K562 (cell line): ENCODE measurements at regions not wholly inside any gene's neighbourhood (a gene's known extent, or its start where the extent isn't known, plus 50 kb on each side); places are given as distances from the start of the nearest gene placed in this dataset.

Source experiments
- ATAC-seq: fragments of 200-7000 bp; cut with Tn5 transposase; 3 replicates; pipeline ENCODE4 v1.9.1; 2020; ENCODE audit warnings: moderate library complexity
- BruUV-seq: library from RNA; stranded (reverse); fragments of 400-500 nt; replicated peaks from 2 replicates; lab custom pipeline; 2021; lab: Mats Ljungman, UMichigan
- CTCF ChIA-PET: fragments of 300-600 bp; formaldehyde crosslinking; extraction: SDS; loops from one replicate; lab custom pipeline; 2021; ENCODE audit warnings: low intra/inter-chr PET ratio; lab: Yijun Ruan, JAX
- POLR2A ChIA-PET: fragments of 300-600, 350-650 bp; sonication (Branson Sonifier 250); formaldehyde crosslinking; extraction: SDS; loops from one replicate; lab custom pipeline; 2021; ENCODE audit warnings: antibody characterized with exemption, inconsistent platforms; lab: Yijun Ruan, JAX
- DNase-seq, 4 experiments: peaks; one replicate each; pipeline versions ENCODE4 v3.0.0 to v3.0.0-alpha.2; 2011 to 2018; ENCODE audit warnings: low spot score in 3 of 4, mixed read lengths in 3 of 4; ENCODE audit errors: extremely low read depth in 1 of 4
- FAIRE-seq: peaks from 2 replicates; lab custom pipeline; 2011; peaks lifted over from hg19 to GRCh38; lab: Jason Lieb, UNC
- H2AFZ ChIP-seq: 2 replicates; pipeline ENCODE4 v1.6.0; 2011; ENCODE audit warnings: low read depth, low read length, control low read depth, inconsistent platforms
- H3K27ac ChIP-seq: fragments of 200-600 bp; 3 replicates; pipeline ENCODE4 v1.8.0; 2011; ENCODE audit warnings: low read depth, mild to moderate bottlenecking, control low read depth, inconsistent platforms, low read length, moderate library complexity, mixed read lengths; ENCODE audit errors: extremely low read depth
- H3K27me3 ChIP-seq, 2 experiments: fragments of 300-600 bp in 1 of 2; 2 replicates in 1 of 2; 3 replicates in 1 of 2; pipeline versions ENCODE4 v1.6.0 to v1.8.0; 2011; ENCODE audit warnings: inconsistent platforms in 2 of 2, low read length in 2 of 2, mild to moderate bottlenecking in 1 of 2, mixed read lengths in 1 of 2, moderate library complexity in 1 of 2; ENCODE audit not compliant: control insufficient read depth in 2 of 2, insufficient read depth in 2 of 2
- H3K36me3 ChIP-seq: fragments of 300-600 bp; 3 replicates; pipeline ENCODE4 v1.8.0; 2011; ENCODE audit warnings: mild to moderate bottlenecking, low read length, inconsistent platforms; ENCODE audit not compliant: control insufficient read depth, insufficient read depth
- H3K4me1 ChIP-seq, 2 experiments: fragments of 200-600 bp in 1 of 2; replicated peaks in 1 of 2; 2 replicates in 1 of 2; 3 replicates in 1 of 2; pipeline versions ENCODE4 v1.5.1 to v1.8.0; 2011; ENCODE audit warnings: inconsistent platforms in 2 of 2, low read length in 2 of 2, mild to moderate bottlenecking in 1 of 2, mixed read lengths in 1 of 2, moderate library complexity in 1 of 2; ENCODE audit not compliant: control insufficient read depth in 2 of 2, insufficient read depth in 2 of 2
- H3K4me2 ChIP-seq: 2 replicates; pipeline ENCODE4 v1.6.1; 2011; ENCODE audit warnings: low read length, control low read depth, inconsistent platforms, mixed read lengths; ENCODE audit not compliant: insufficient read depth
- H3K4me3 ChIP-seq: fragments of 200-600 bp; sonication (generic), shearing (Covaris generic); 2 replicates; pipeline ENCODE4 v1.5.1; 2016; ENCODE audit warnings: control low read depth, inconsistent platforms
- H3K79me2 ChIP-seq: fragments of 200-600 bp; 3 replicates; pipeline ENCODE4 v1.8.0; 2011; ENCODE audit warnings: low read length, inconsistent platforms; ENCODE audit not compliant: control insufficient read depth, insufficient read depth
- H3K9ac ChIP-seq, 2 experiments: 2 replicates each; pipeline versions ENCODE4 v1.6.0 to v1.6.1; 2011; ENCODE audit warnings: low read depth in 2 of 2, low read length in 2 of 2, control low read depth in 1 of 2, inconsistent platforms in 1 of 2, mild to moderate bottlenecking in 1 of 2, mixed read lengths in 1 of 2; ENCODE audit not compliant: insufficient read depth in 1 of 2
- H3K9me1 ChIP-seq: one replicate; pipeline ENCODE4 v1.6.0; 2011; ENCODE audit warnings: inconsistent platforms, mild to moderate bottlenecking, low read length, moderate library complexity; ENCODE audit not compliant: control insufficient read depth, insufficient read depth
- H3K9me3 ChIP-seq: replicated peaks from 2 replicates; pipeline ENCODE4 v1.5.1; 2011; ENCODE audit warnings: low read depth, low read length, inconsistent platforms; ENCODE audit not compliant: control insufficient read depth, insufficient read depth
- H4K20me1 ChIP-seq: replicated peaks from 2 replicates; pipeline ENCODE4 v1.6.1; 2011; ENCODE audit warnings: low read length, inconsistent platforms, mixed read lengths; ENCODE audit not compliant: control insufficient read depth, insufficient read depth
- CBFA2T2 ChIP-seq: fragments of 450-650 bp; conservative IDR thresholded peaks from 2 replicates; pipeline ENCODE4 v1.6.1; 2017; ENCODE audit warnings: mild to moderate bottlenecking
- ERF ChIP-seq: fragments of 450-650 bp; formaldehyde crosslinking; IDR thresholded peaks from 2 replicates; pipeline ENCODE4 v1.4.0; 2020; ENCODE audit warnings: mild to moderate bottlenecking, mixed read lengths
- FOXK2 ChIP-seq, 2 experiments: fragments of 450-650 bp; IDR thresholded peaks in 1 of 2; conservative IDR thresholded peaks in 1 of 2; 2 replicates each; pipeline ENCODE4 v1.6.1; 2016; ENCODE audit warnings: low read depth in 2 of 2, mild to moderate bottlenecking in 1 of 2
- FOXM1 ChIP-seq, 2 experiments: fragments of 450-650 bp in 1 of 2; sonication (generic) in 1 of 2; formaldehyde crosslinking in 1 of 2; IDR thresholded peaks; 2 replicates each; pipeline versions ENCODE4 v1.6.1 to v1.9.0; 2017 to 2022; ENCODE audit warnings: low read depth in 2 of 2, mild to moderate bottlenecking in 2 of 2, missing genetic modification reagents in 1 of 2, moderate library complexity in 1 of 2
- HSF4 ChIP-seq: fragments of 250-450 bp; sonication (Bioruptor Pico); IDR thresholded peaks from 2 replicates; pipeline ENCODE4 v2.1.2; 2022; ENCODE audit warnings: mild to moderate bottlenecking, moderate library complexity, borderline replicate concordance
- NR4A1 ChIP-seq, 2 experiments: fragments of 250-450 bp in 1 of 2; fragments of 450-650 bp in 1 of 2; sonication (Bioruptor Pico) in 1 of 2; IDR thresholded peaks; 2 replicates each; pipeline versions ENCODE4 v1.4.0 to v1.6.1; 2016 to 2020; ENCODE audit warnings: mild to moderate bottlenecking in 2 of 2, missing compliant biosample characterization in 1 of 2, missing genetic modification characterization in 1 of 2, moderate library complexity in 1 of 2
- PYGO2 ChIP-seq: fragments of 450-650 bp; IDR thresholded peaks from 2 replicates; pipeline ENCODE4 v1.6.1; 2016; ENCODE audit warnings: mild to moderate bottlenecking, missing genetic modification characterization, moderate library complexity, missing compliant biosample characterization
- RBBP5 ChIP-seq: fragments of 200-600 bp; sonication (generic); IDR thresholded peaks from 2 replicates; pipeline ENCODE4 v1.6.1; 2012; ENCODE audit warnings: borderline replicate concordance, mild to moderate bottlenecking, low read length, control low read depth, inconsistent platforms; ENCODE audit not compliant: insufficient read depth, poor library complexity, severe bottlenecking
- RFX7 ChIP-seq: fragments of 250-450 bp; sonication (Bioruptor Pico); IDR thresholded peaks from 2 replicates; pipeline ENCODE4 v1.5.1; 2021; ENCODE audit warnings: mild to moderate bottlenecking
- SRSF9 ChIP-seq: fragments of 200-400 bp; formaldehyde crosslinking; IDR thresholded peaks from 2 replicates; pipeline ENCODE4 v1.6.1; 2017; ENCODE audit warnings: low read depth, low read length, borderline replicate concordance
- XRCC4 ChIP-seq: IDR thresholded peaks from one replicate; pipeline ENCODE4 v1.6.1; 2011; ENCODE audit not compliant: insufficient read depth, insufficient read length; ENCODE audit errors: extremely low read depth
- YBX1 ChIP-seq: fragments of 450-650 bp; IDR thresholded peaks from 2 replicates; pipeline ENCODE4 v1.7.1; 2016; ENCODE audit warnings: mild to moderate bottlenecking
- ZBTB17 ChIP-seq: fragments of 450-650 bp; formaldehyde crosslinking; IDR thresholded peaks from 2 replicates; pipeline ENCODE4 v1.4.0; 2020; ENCODE audit warnings: mild to moderate bottlenecking
- ZC3H8 ChIP-seq: fragments of 450-650 bp; IDR thresholded peaks from 2 replicates; pipeline ENCODE4 v1.6.1; 2017
- ZNF133 ChIP-seq: fragments of 250-450 bp; sonication (Bioruptor Pico); IDR thresholded peaks from 2 replicates; pipeline ENCODE4 v1.4.0; 2020; ENCODE audit warnings: mild to moderate bottlenecking
- ZNF143 ChIP-seq: sonication (generic); formaldehyde crosslinking; IDR thresholded peaks from 2 replicates; pipeline ENCODE4 v1.9.0; 2022; ENCODE audit warnings: mild to moderate bottlenecking, missing genetic modification reagents
- WGBS: fragments of 100-300 bp; shearing (Covaris generic); methylation state at CpG from one replicate; pipeline ENCODE4 v1.1.6; 2016; ENCODE audit warnings: low coverage, mixed read lengths; ENCODE audit not compliant: insufficient coverage; ENCODE audit errors: missing lambda C conversion rate; 5-methylcytosine and 5-hydroxymethylcytosine counted together
- in situ Hi-C: fragments of 300-500 bp; cut with MboI; formaldehyde crosslinking; loops from 4 replicates; pipeline ENCODE4 v1.15.0; 2018; ENCODE audit warnings: inconsistent platforms, mixed read lengths
- intact Hi-C: fragments of 100-400 bp; cut with micrococcal nuclease; formaldehyde crosslinking; loops from 2 replicates; pipeline ENCODE4 v1.14.2; 2022
- TF ChIP-seq, protein P1 (sequence below): fragments of 200-800 bp; sonication (Bioruptor generic); IDR thresholded peaks from 2 replicates; pipeline ENCODE4 v1.6.1; 2017; ENCODE audit warnings: missing genetic modification characterization, missing compliant biosample characterization

DNA sequence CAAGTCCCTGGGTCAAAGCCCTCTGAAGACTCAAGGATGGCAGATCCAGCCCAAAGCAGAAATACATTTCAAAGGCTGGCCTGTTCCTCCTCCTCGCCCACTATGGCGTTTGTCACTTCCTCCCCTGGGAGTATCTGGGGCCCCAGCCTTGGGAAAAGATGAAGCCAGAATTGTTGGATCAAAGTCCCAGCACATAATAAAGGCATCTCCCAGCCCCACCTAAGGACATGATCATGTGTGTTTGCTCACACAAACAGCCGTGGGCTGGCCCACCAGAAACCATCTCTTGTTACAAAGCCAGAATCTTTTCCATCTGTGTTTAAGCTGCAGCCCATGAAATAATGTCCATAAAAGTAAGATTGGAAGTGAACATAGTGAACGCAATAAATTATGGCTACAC is 50.1 kb upstream of the HAAO start:
- ChIA-PET CTCF (no interaction called here), POLR2A (no interaction called here)
- Histone ChIP-seq H3K36me3 (no peaks in the 10 kb centered on the region), H3K9me1 (no peaks in the 10 kb centered on the region), H3K4me3 (no peak overlapping the region), H3K4me1 (no peaks in the 10 kb centered on the region), H3K4me2 (no peak overlapping the region), H4K20me1 (no peaks in the 10 kb centered on the region), H3K9me3 (no peaks in the 10 kb centered on the region), H3K9ac (no peak overlapping the region), H3K27ac (no peak overlapping the region), H3K79me2 (no peaks in the 10 kb centered on the region), H3K27me3 (no peaks in the 10 kb centered on the region; a peak in 1 of 5 replicates), H2AFZ (no peak overlapping the region)
- DNase-seq (no peak), ATAC-seq (no peak), FAIRE-seq (no peak)
- no TSS peak for BruUV-seq
- intact Hi-C loops (no loop called here), in situ Hi-C loops (loop anchor here (25.0 kb wide), 1 partner anchor 295 kb away; no protein-coding TSS in a partner anchor)
- TF ChIP-seq CBFA2T2, result no peak
- TF ChIP-seq PYGO2 (tag), result no peak
- no peak for TF ChIP-seq ZNF133 (CRISPR knock-in tag)
- no peak for TF ChIP-seq RBBP5
- TF ChIP-seq NR4A1 (CRISPR knock-in tag; IDR thresholded peaks at IDR 0.05), result no peak
- TF ChIP-seq NR4A1 (tag; IDR thresholded peaks at IDR 0.05), result no peak
- TF ChIP-seq HSF4, result no peak
- TF ChIP-seq FOXM1 (IDR thresholded peaks at IDR 0.05; ENCODE audit: low read depth), result no peak
- no peak for TF ChIP-seq FOXM1 (CRISPR knock-in tag; IDR thresholded peaks at IDR 0.05; ENCODE audit: low read depth)
- no peak for TF ChIP-seq SRSF9
- TF ChIP-seq, protein P1, sequence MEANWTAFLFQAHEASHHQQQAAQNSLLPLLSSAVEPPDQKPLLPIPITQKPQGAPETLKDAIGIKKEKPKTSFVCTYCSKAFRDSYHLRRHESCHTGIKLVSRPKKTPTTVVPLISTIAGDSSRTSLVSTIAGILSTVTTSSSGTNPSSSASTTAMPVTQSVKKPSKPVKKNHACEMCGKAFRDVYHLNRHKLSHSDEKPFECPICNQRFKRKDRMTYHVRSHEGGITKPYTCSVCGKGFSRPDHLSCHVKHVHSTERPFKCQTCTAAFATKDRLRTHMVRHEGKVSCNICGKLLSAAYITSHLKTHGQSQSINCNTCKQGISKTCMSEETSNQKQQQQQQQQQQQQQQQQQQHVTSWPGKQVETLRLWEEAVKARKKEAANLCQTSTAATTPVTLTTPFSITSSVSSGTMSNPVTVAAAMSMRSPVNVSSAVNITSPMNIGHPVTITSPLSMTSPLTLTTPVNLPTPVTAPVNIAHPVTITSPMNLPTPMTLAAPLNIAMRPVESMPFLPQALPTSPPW (CRISPR knock-in tag), result no peak
- TF ChIP-seq ZNF143 (CRISPR knock-in tag), result no peak
- TF ChIP-seq ZC3H8, result no peak
- TF ChIP-seq FOXK2 (conservative IDR thresholded peaks at IDR 0.05 in 1 of 2, IDR thresholded peaks at IDR 0.05 in 1 of 2; ENCODE audit: low read depth in 2 of 2), result no peak
- no peak for TF ChIP-seq RFX7 (CRISPR knock-in tag)
- no peak for TF ChIP-seq XRCC4
- TF ChIP-seq YBX1, result no peak
- TF ChIP-seq ZBTB17, result no peak
- TF ChIP-seq ERF (CRISPR knock-in tag), result no peak
- 77% methylated on average over 4 of the region's 4 CpGs for WGBS
